ENCODE measurements at regions not wholly inside any gene's neighbourhood (a gene's known extent, or its start where the extent isn't known, plus 50 kb on each side); places are given as distances from the start of the nearest gene placed in this dataset.
A peak's percentile ranks its signal among the peaks of the same experiment; 100 is the strongest.

DNA sequence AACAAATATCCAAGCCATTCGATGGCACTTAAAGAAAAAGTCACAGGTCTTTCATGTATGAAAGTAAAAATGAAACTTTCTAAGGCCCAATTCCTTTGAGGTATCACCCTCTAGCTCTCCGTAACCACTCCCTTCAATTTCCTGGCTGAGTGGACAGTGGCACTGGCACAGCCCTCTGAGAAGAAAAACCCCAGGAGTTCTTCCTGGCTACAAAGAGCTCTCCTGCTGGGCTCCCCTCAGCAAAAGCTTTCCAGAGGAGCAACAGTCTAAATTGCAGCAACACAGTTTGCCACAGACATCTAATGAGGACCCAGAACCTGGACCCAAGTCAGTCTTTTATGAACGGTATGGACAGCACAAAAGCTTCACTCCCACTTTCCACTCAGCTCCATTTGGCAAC lies 71.8 kb downstream of the FUNDC1 start:
- no peak for DNase-seq (ENCODE audit: low read depth in 2 of 2)

DNA sequence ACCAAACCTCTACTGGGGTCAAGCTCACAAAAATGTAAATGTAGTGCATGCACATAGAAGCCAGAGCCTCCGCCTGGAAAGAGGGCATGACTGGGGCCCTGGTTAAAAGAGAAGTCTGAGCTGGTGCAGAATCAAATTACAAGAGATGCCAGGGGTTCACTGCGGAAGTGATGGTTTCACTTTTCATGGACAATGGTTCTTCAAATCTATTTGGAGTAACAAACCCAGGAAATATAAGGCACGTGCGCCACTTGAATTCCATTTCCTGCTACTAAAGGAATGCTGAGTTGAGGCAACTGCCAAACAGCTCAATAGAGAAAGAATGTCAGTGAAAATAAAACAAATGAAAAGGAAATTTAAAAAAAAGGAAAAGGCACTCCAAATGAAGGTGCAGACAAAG lies 79.8 kb downstream of the FUNDC1 start:
- DNase-seq (ENCODE audit: low read depth in 2 of 2): no peak

DNA sequence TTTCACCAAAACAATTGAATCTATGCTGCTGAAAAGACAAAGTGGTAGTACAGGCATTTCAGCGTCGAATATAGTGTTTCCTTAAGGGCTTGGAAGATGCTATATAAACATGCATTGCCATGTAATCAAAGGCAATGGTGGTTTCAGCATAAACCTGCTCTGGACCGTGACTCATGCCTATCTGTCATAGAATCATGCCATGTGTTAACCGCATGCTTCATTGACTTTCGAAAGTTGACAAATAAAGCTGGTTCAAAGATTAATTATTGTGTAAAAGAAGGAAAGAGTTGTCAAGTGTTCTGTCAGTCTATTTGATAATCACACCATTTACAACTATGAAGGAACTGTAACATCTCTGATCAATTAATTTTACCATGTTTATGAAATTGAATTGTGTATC lies 83.2 kb downstream of the FUNDC1 start:
- no peak for DNase-seq (ENCODE audit: low read depth in 2 of 2)

DNA sequence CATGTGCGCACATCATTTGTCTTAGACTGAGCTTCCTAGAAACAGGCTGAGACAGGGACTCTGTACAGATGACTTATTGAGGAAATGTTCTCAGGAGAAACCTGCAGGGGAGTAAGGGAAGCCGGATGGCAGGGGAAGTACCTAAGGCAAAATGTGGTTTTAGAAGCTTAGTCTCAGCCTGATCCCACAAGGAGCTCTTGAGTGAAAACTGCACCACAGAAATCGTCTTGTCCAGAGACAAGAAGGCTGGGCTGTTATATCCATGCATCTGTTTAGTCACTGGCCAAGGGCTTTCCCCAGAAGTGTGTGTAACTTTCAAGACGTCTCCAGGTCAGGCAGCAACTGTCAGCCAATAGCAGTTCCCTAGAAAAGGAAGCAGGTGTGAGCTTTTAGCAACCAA lies 86.0 kb downstream of the FUNDC1 start:
- DNase-seq (ENCODE audit: low read depth in 2 of 2): no peak

DNA sequence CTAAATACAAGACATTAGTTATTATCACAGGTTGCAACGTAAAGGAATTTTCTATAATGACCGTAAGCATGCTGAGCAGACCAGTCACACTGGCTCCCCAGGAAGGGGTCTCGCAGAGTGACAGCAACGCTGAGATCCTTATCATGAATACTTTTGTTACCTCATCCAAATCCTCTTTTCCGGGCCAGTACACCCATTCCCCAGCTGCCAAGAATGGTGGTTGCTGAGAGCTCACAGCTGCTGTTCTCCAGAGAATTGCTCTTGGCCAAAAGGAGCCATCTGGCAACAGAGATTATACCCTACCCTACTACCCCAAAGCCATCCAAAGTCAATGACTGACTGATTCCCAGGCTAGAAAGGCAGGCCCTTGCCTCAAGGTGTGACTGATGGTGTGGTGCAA lies 91.6 kb downstream of the FUNDC1 start:
- no peak for DNase-seq (ENCODE audit: low read depth in 2 of 2)

DNA sequence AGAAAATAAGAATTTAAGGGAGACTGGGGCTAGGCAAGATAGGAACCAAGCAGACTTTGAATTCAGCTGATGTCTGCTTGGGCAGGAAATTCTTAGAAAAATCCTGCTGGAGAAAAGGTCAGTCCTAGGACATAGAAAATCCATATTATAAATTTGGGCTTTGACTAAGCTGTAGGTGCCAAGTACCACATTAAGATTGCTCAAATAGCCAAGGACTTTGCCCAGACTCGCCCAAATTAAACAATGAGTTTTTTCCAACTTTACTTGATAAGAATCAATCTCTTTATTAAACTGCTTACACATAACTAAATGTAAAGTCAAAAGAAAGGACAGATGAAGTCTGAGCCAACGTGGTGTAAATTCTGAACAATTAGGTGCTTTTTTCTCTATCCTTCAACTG lies 95.4 kb downstream of the FUNDC1 start:
- DNase-seq (ENCODE audit: low read depth in 2 of 2): no peak

DNA sequence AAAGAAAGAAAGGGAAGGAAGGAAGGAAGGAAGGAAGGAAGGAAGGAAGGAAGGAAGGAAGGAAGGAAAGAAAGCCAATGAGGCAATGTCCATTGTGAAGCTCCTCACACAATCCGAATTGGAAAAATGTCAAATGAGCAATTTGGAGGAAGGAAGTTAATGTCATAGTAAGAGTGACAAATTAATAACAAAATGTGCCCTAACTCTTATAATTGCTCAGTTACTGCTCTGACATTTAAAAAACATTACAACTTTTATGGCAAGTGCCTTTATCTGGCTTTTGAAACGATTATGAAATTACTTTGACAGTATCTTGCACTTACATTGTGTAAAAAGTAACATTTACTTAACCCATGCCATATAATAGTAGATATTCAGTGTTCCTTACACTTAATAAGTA lies 96.5 kb upstream of the EFHC2 start:
- no peak for DNase-seq (ENCODE audit: low read depth in 2 of 2)

DNA sequence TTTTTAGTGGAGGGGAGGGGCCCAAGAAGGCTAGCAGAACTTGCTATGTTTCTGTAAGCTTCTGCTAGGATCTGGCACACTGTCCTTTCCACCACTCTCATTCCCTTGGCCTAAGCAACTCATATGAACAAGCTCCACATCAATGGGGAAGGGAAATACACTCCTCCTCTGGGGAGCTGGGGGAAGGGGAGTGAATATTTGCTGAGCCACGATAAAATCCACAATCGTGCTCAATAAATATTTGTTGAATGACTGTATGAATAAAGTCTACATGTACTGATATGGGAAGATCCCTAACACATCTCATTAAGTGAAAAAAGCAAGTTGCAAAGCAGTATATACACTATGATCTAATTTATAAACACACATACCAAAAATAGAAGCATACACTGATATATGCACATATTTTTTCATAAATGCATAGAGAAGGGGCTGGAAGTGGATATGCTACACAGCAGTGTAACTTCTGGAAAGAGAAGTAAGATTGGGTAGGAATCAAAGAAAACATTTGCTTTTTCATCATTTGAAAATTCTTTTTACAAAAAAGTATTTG lies 95.8 kb upstream of the EFHC2 start:
- no peak for DNase-seq (ENCODE audit: low read depth in 2 of 2)

DNA sequence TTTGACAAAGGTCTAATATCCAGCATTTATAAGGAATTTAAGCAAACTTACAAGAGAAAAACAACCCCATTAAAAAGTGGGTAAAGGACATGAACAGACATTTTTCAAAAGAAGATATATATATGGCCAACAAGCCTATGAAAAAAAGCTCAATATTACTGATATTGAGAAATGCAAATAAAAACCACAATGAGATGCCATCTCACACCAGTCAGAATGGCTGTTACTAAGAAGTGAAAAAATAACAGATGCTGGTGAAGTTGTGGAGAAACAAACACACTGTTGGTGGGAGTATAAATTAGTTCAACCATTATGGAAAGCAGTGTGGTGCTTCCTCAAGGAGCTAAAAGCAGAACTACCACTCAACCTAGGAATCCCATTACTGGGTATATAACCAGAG lies 91.6 kb upstream of the EFHC2 start:
- DNase-seq (ENCODE audit: low read depth in 2 of 2): no peak

DNA sequence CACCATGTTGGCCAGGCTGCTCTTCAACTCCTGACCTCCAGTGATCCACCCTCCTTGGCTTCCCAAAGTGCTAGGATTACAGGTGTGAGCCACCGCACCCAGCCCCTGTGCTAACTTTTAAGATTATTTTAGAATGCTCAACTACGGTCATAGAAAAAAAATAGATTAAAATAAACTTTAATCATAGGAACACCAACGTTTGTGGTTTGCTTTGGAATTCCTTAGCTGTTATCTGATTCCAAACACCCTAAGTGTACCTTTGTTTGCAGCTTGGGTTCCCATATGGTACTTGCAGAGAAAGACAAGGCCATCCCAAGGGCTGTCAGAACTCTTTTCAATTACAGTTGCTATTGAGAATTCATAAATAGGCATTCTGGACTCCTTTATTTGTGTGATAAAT lies 90.1 kb upstream of the EFHC2 start:
- no peak for DNase-seq (ENCODE audit: low read depth in 2 of 2)

DNA sequence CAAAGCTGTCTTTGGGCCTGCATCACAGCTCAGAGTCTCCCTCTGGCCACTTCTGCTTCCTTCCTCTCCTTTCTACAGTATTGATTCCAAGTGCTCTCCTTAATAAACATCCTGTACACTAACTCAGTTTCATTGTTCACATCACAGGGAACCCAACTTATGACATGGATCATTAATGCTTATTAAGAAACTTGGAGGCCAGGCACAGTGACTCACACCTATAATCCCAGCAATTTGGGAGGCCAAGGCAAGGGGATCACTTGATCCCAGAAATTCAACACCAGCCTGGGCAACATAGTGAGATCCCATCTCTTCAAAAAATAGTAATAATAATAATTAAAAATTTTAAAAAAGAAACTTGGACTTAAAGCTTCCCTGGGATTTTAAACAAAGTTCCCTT lies 89.2 kb upstream of the EFHC2 start:
- DNase-seq (ENCODE audit: low read depth in 2 of 2): no peak

DNA sequence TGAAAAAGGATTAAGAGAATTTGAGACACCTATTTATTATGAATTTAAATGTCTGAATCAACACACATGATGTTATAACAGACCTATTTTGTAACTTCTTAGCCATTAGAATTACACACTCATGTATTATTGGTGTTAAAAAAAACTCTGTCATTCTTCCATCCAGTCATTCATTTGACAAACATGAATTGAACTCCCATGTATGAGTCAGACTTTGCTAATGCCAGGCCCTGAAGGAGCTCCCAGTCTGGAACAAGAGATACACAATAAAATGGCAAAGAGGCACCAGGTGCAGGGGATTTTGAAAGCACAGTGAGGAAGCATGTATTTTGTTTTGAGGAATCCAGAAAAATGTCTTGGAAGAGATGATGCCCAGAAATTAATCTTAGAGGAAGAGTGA lies 87.7 kb upstream of the EFHC2 start:
- no peak for DNase-seq (ENCODE audit: low read depth in 2 of 2)

DNA sequence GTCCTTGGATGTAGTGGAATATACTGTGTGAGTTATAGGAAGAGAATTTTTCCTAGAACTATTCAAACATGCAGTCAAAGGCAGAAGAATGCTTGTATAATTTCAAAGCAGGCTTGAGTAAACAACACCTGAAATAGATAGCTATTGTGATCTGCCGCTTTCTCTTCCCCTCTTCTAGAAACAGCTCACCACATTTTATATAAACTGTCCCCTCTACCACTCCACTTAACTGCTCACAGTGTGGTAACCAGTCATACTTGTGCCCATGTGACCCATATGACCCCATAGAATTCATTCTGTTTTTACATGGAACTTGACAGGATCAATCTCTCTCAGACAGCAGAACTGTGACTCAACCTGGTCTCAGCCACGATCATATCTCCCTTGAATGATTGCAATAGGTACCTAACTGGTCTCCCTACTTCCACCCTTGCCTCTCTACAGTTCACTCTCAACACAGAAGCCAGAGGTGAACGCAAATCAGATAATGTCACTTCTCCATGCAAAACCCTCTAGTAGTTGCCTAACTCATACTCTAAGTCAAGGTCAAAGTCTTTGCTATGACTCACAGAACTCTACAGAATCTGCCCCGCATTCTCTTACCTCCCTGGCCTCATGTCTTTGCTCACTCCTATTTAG lies 85.6 kb upstream of the EFHC2 start:
- DNase-seq (ENCODE audit: low read depth in 2 of 2): no peak

DNA sequence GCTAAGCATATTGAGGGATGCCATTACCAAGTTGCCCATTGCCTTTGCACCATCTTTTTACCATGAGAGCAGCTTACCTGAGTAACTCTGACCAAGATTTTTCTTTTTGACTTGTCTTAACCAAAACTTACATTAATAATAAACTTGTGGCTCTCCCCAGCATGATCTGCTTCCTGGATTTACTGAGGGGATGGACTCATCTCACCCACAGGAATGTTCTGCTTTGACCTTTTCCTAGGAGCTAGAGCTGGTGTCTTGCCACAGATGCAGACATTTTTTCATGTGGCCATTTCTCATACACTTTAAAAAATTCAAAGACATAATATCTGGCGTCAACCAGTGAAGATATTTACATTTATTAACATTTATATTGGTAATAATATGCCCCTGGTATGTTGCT lies 79.2 kb upstream of the EFHC2 start:
- no peak for DNase-seq (ENCODE audit: low read depth in 2 of 2)

DNA sequence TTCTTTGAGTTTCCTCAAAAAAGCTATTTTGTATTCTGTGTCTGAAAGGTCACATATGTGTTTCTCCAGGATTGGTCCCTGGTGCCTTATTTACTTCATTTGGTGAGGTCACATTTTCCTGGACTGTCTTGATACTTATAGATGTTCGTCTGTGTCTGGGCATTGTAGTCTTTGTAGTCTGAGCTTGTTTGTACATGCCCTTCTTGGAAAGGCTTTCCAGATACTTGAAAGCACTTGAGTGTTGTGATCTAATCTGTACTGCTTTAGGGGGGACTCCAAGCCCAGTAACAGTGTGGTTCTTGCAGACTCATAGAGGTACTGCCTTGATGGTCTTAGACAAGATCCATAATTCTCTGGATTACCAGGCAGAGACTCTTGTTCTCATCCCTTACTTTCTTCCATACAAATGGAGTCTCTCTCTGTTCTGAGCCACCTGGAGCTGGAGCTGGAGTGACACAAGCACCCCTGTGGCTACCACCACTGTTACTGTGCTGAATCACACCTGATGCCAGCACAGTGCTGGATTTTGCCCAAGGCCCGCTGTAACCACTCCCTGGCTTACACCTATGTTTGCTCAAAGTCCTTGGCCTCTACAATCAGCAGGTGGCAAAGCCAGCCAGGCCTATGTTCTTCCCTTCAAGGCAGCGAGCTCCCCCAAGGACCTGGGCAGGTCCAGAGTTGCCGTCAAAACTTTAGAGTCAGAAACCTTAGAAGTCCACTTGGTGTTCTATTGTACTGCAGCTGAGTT lies 72.3 kb upstream of the EFHC2 start:
- no peak for DNase-seq (ENCODE audit: low read depth in 2 of 2)

DNA sequence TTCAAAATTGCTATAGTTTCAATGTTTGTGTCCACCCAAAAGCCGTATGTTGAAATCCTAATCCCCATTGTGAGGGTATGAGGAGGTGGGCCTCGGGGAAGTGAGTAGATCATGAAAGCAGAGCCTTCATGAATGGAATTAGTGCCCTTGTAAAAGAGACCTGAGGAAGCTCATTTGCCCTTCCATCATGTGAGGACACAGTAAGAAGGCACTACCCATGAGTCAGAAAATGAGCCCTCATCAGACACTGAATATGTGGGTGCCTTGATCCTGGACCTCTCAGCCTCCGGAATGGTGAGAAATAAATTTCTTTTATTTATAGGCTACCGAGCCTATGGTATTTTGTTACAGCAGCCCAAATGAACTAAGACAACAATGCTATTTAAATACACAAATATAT lies 57.7 kb upstream of the EFHC2 start:
- DNase-seq (ENCODE audit: low read depth in 2 of 2): no peak

DNA sequence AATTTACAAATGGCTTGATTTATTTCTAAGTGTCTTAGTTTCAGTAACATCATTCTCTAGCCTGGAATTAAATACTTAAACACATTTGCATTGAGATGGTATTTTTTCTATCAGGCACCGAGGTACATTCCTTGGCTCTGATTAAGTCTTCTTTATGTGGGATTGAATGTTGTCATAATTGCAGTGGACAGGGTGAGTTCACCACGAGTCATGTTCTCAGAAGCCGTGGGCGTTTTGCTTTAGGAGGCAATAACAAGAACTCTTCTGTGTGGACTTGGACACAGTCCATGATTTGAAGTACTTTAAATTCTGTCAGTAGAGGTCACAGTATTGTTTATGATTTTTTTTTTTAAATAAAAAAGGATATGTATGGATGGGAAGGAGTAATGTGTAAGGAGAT lies 57.1 kb upstream of the EFHC2 start:
- DNase-seq (ENCODE audit: low read depth in 2 of 2): peak; percentile 6 to 27

DNA sequence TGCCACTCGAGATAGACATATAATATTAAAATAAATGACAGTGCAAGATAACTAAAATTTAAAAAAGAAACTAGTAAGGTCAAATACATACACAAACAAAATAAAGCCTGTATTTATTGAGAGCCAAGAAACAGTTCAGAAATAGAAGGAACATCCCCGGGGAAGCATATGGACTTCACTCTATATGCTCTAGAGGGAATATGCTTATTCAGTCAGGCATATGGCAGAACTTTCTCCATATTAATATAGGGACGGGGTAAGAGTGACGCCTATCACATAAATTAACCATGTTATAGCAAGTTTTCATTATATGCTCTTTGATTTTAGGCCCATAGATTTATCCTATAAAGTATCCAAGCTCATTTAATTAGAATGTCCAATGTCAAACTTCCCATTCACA lies 56.7 kb upstream of the EFHC2 start:
- DNase-seq (ENCODE audit: low read depth in 2 of 2): no peak

Measured in stimulated activated CD4-positive, alpha-beta T cell treated with anti-CD3 and anti-CD28 coated beads, Interleukin-12 subunit alpha, Interleukin-12 subunit beta, amount 100 ng/mL, for 24 hours (primary cell).